ENCODE measurements at regions not wholly inside any gene's neighbourhood (a gene's known extent, or its start where the extent isn't known, plus 50 kb on each side); places are given as distances from the start of the nearest gene placed in this dataset.

- Histone ChIP-seq H3K4ac (ENCODE audit: low read depth, low read length) (no peak overlapping the region), H3K36me3 (ENCODE audit: control insufficient read depth, insufficient read depth, low read length) (no peaks in the 10 kb centered on the region), H4K5ac (ENCODE audit: low read depth, low read length) (no peak overlapping the region), H3K9me3 (ENCODE audit: control insufficient read depth, insufficient read depth, low read length) (no peaks in the 10 kb centered on the region), H2BK20ac (ENCODE audit: low read depth, low read length) (no peak overlapping the region), H2BK5ac (ENCODE audit: low read depth, low read length, poor library complexity, severe bottlenecking) (no peak overlapping the region), H3K27ac (ENCODE audit: insufficient read depth, low read length) (no peak overlapping the region), H4K91ac (ENCODE audit: insufficient read depth, low read depth, low read length) (no peak overlapping the region), H3K23ac (ENCODE audit: low read depth, low read length) (no peak overlapping the region), H4K8ac (ENCODE audit: low read depth in 2 of 2, low read length in 2 of 2) (no peak overlapping the region), H4K20me1 (ENCODE audit: insufficient read depth, low read length) (no peaks in the 10 kb centered on the region), H3K56ac (ENCODE audit: extremely low read depth, insufficient read depth, low read length) (no peak overlapping the region), H3K4me1 (ENCODE audit: control insufficient read depth, insufficient read depth, low read length) (no peaks in the 10 kb centered on the region), H3K27me3 (ENCODE audit: control insufficient read depth, insufficient read depth, low read length) (no peaks in the 10 kb centered on the region), H3K9ac (ENCODE audit: low read depth, low read length) (no peak overlapping the region), H3K18ac (ENCODE audit: low read depth, low read length) (no peak overlapping the region), H2AK5ac (ENCODE audit: low read depth, low read length) (no peak overlapping the region), H2BK15ac (ENCODE audit: low read depth, low read length) (no peak overlapping the region), H3K14ac (replicated peaks; ENCODE audit: low read depth, low read length) (no peak overlapping the region), H3K79me1 (ENCODE audit: low read depth in 1 of 2, low read length in 2 of 2) (no peaks in the 10 kb centered on the region), H2AFZ (replicated peaks; ENCODE audit: low read length, poor library complexity) (no peak overlapping the region), H3K9me1 (ENCODE audit: insufficient read depth, low read length) (no peaks in the 10 kb centered on the region), H2AK9ac (replicated peaks; ENCODE audit: low read depth, low read length, poor library complexity) (no peak overlapping the region), H3K4me3 (ENCODE audit: insufficient read depth, low read depth, low read length) (no peak overlapping the region), H2BK120ac (ENCODE audit: low read depth, low read length) (no peak overlapping the region), H3K4me2 (ENCODE audit: low read depth, low read length) (no peak overlapping the region)
- in situ Hi-C loops (cut with MboI; ENCODE audit: low sequenced_read_pairs) (no loop called here), dilution Hi-C loops (cut with HindIII; ENCODE audit: low sequenced_read_pairs, unreplicated experiment) (no loop called here), intact Hi-C loops (cut with micrococcal nuclease) (no loop called here)
- CTCF ChIA-PET = no interaction called here
- TF ChIP-seq, protein P1, sequence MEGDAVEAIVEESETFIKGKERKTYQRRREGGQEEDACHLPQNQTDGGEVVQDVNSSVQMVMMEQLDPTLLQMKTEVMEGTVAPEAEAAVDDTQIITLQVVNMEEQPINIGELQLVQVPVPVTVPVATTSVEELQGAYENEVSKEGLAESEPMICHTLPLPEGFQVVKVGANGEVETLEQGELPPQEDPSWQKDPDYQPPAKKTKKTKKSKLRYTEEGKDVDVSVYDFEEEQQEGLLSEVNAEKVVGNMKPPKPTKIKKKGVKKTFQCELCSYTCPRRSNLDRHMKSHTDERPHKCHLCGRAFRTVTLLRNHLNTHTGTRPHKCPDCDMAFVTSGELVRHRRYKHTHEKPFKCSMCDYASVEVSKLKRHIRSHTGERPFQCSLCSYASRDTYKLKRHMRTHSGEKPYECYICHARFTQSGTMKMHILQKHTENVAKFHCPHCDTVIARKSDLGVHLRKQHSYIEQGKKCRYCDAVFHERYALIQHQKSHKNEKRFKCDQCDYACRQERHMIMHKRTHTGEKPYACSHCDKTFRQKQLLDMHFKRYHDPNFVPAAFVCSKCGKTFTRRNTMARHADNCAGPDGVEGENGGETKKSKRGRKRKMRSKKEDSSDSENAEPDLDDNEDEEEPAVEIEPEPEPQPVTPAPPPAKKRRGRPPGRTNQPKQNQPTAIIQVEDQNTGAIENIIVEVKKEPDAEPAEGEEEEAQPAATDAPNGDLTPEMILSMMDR (conservative IDR thresholded peaks at IDR 0.05; ENCODE audit: low read depth, low read length) = no peak
- TF ChIP-seq MXI1 (IDR thresholded peaks at IDR 0.05; ENCODE audit: borderline replicate concordance, low read depth, low read length) = no peak
- no peak for TF ChIP-seq RCOR1 (IDR thresholded peaks at IDR 0.05; ENCODE audit: insufficient replicate concordance, low read length)
- TF ChIP-seq BHLHE40 (IDR thresholded peaks at IDR 0.05; ENCODE audit: low read depth, low read length) = no peak
- TF ChIP-seq FOS (IDR thresholded peaks at IDR 0.05; ENCODE audit: low read depth, low read length) = no peak
- no peak for TF ChIP-seq RAD21 (IDR thresholded peaks at IDR 0.05; ENCODE audit: low read length)
- TF ChIP-seq CEBPB (IDR thresholded peaks at IDR 0.05; ENCODE audit: low read depth, low read length) = no peak
- TF ChIP-seq MAZ (IDR thresholded peaks at IDR 0.05; ENCODE audit: borderline replicate concordance, low read depth, low read length) = no peak
- no peak for TF ChIP-seq CHD1 (IDR thresholded peaks at IDR 0.05; ENCODE audit: low read depth, low read length)
- TF ChIP-seq RFX5 (IDR thresholded peaks at IDR 0.05; ENCODE audit: low read depth, low read length) = no peak
- no peak for TF ChIP-seq USF2 (IDR thresholded peaks at IDR 0.05; ENCODE audit: low read depth, low read length)
- TF ChIP-seq POLR2A (IDR thresholded peaks at IDR 0.05; ENCODE audit: low read depth, low read length) = no peak
- TF ChIP-seq MAFK (IDR thresholded peaks at IDR 0.05; ENCODE audit: low read depth, low read length) = no peak
- no peak for TF ChIP-seq SMC3 (IDR thresholded peaks at IDR 0.05; ENCODE audit: low read depth, low read length)
- TF ChIP-seq NFE2L2 (IDR thresholded peaks at IDR 0.05; ENCODE audit: low read depth, low read length) = no peak
- TF ChIP-seq ELK1 (IDR thresholded peaks at IDR 0.05; ENCODE audit: borderline replicate concordance, low read depth, low read length) = no peak
- BruUV-seq (replicated peaks) = no TSS peak
- no peak for ATAC-seq (ENCODE audit: low read depth)
- POLR2A ChIA-PET (ENCODE audit: unreplicated experiment) = no interaction called here
- no peak for DNase-seq
Measured at GRCh38 chr2:187198136-187198535, 249.9 kb downstream of the CALCRL start.
